ENCODE measurements at regions not wholly inside any gene's neighbourhood (a gene's known extent, or its start where the extent isn't known, plus 50 kb on each side); places are given as distances from the start of the nearest gene placed in this dataset.

DNA sequence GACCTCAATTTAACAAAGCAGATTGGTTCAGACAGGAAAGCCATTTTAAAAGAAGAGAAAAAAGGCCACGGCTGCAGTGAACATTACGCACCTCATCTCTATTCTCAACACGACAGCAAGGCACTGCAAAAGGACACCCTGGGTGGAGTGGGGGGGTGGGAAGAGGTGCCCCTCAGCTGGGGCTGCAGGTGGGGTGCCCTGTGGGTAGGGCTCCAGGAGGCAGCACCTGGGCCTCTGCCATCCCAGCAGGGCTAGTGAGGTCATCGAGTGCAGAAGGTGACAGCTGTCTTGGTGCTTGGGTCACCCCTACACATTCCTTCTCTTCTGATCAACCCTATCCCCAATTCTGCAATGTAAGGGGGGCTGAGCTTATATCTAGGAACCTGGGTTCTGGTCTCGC lies 142.9 kb upstream of the PRMT8 start:
- TF ChIP-seq, protein P1, sequence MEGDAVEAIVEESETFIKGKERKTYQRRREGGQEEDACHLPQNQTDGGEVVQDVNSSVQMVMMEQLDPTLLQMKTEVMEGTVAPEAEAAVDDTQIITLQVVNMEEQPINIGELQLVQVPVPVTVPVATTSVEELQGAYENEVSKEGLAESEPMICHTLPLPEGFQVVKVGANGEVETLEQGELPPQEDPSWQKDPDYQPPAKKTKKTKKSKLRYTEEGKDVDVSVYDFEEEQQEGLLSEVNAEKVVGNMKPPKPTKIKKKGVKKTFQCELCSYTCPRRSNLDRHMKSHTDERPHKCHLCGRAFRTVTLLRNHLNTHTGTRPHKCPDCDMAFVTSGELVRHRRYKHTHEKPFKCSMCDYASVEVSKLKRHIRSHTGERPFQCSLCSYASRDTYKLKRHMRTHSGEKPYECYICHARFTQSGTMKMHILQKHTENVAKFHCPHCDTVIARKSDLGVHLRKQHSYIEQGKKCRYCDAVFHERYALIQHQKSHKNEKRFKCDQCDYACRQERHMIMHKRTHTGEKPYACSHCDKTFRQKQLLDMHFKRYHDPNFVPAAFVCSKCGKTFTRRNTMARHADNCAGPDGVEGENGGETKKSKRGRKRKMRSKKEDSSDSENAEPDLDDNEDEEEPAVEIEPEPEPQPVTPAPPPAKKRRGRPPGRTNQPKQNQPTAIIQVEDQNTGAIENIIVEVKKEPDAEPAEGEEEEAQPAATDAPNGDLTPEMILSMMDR (IDR thresholded peaks at IDR 0.05): no peak
- Histone ChIP-seq H3K9ac (ENCODE audit: low read depth in 2 of 2, low read length in 2 of 2) (no peak overlapping the region), H3K4me3 (no peak overlapping the region), H3K36me3 (no peaks in the 10 kb centered on the region), H3K4me1 (no peaks in the 10 kb centered on the region), H3K9me3 (no peaks in the 10 kb centered on the region), H3K27me3 (no peaks in the 10 kb centered on the region), H3K27ac (no peak overlapping the region)
- intact Hi-C loops (cut with DNase I): loop anchor here (10.0 kb wide), 1 partner anchor 107 kb away; no protein-coding TSS in a partner anchor
- DNase-seq: no peak

- Histone ChIP-seq H3K4me3 (no peak overlapping the region), H3K27ac (no peak overlapping the region), H3K27me3 (no peaks in the 10 kb centered on the region), H3K4me1 (no peaks in the 10 kb centered on the region), H3K36me3 (no peaks in the 10 kb centered on the region), H3K9ac (ENCODE audit: low read depth in 2 of 2, low read length in 2 of 2) (no peak overlapping the region), H3K9me3 (no peaks in the 10 kb centered on the region)
- TF ChIP-seq, protein P1 (IDR thresholded peaks at IDR 0.05): no peak
- no peak for DNase-seq
- intact Hi-C loops (cut with DNase I): no loop called here
These were observed 140.6 kb upstream of the PRMT8 start for GRCh38 chr12:3350432-3350831.

DNA sequence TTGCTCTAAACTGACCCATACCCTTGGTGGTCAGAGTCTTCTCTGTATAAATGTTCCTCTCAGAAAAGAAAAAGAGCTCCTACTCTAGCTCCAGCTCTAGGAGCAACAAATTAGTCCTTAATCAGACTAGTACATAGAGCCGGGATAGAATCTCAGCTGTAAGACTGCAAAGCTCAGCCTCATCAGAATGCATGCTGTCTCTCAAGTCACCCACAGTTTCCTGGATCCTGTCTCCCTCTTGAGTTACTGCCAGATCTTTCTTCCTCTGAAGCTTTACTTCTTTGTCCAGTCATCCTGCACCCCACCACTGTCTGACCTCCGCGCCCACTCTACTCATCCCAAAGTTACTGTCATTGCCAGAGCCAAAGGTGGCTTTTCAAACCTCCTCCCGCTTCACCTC lies 139.3 kb upstream of the PRMT8 start:
- Histone ChIP-seq H3K9ac (ENCODE audit: low read depth in 2 of 2, low read length in 2 of 2) (no peak overlapping the region), H3K27me3 (no peaks in the 10 kb centered on the region), H3K4me1 (no peaks in the 10 kb centered on the region), H3K4me3 (no peak overlapping the region), H3K9me3 (no peaks in the 10 kb centered on the region), H3K27ac (no peak overlapping the region), H3K36me3 (no peaks in the 10 kb centered on the region)
- DNase-seq: no peak
- TF ChIP-seq, protein P1 (IDR thresholded peaks at IDR 0.05): no peak
- intact Hi-C loops (cut with DNase I): no loop called here

GRCh38 chr12:3352230-3352629 lies 138.8 kb upstream of the PRMT8 start:
- no peaks in the 10 kb centered on the region for H3K9me3 ChIP-seq
- no peaks in the 10 kb centered on the region for H3K27me3 ChIP-seq
- H3K9ac ChIP-seq (ENCODE audit: low read depth in 2 of 2, low read length in 2 of 2): no peak overlapping the region
- H3K36me3 ChIP-seq: no peaks in the 10 kb centered on the region
- no peak overlapping the region for H3K27ac ChIP-seq
- H3K4me3 ChIP-seq: no peak overlapping the region
- no peaks in the 10 kb centered on the region for H3K4me1 ChIP-seq
- intact Hi-C loops (cut with DNase I): no loop called here
- TF ChIP-seq, protein P1 (IDR thresholded peaks at IDR 0.05): no peak
- no peak for DNase-seq

- no peak overlapping the region for H3K27ac ChIP-seq
These were observed 137.4 kb upstream of the PRMT8 start for GRCh38 chr12:3353621-3354020.

More at GRCh38 chr12:3353621-3354020, 137.4 kb upstream of the PRMT8 start:
- Histone ChIP-seq H3K9ac (ENCODE audit: low read depth in 2 of 2, low read length in 2 of 2) (no peak overlapping the region), H3K36me3 (no peaks in the 10 kb centered on the region), H3K4me1 (no peaks in the 10 kb centered on the region), H3K4me3 (no peak overlapping the region), H3K27me3 (no peaks in the 10 kb centered on the region), H3K9me3 (no peaks in the 10 kb centered on the region)
- intact Hi-C loops (cut with DNase I): no loop called here
- no peak for DNase-seq
- TF ChIP-seq, protein P1 (IDR thresholded peaks at IDR 0.05): no peak

Measured in colonic mucosa (tissue), 4 donors.